ENCODE measurements at regions not wholly inside any gene's neighbourhood (a gene's known extent, or its start where the extent isn't known, plus 50 kb on each side); places are given as distances from the start of the nearest gene placed in this dataset.

- no peaks in the 10 kb centered on the region for H3K36me3 Mint-ChIP-seq
- Histone ChIP-seq H3K9ac (ENCODE audit: insufficient read depth, low read length, poor library complexity, severe bottlenecking) (no peak overlapping the region), H3K79me2 (ENCODE audit: insufficient read depth, low read length) (no peaks in the 10 kb centered on the region), H3K4me1 (ENCODE audit: control insufficient read depth in 1 of 2, insufficient read depth in 2 of 2, low read length in 2 of 2) (no peaks in the 10 kb centered on the region), H3K4me2 (replicated peaks; ENCODE audit: extremely low read depth, low read length, poor library complexity, severe bottlenecking) (no peak overlapping the region), H3K27me3 (ENCODE audit: control insufficient read depth in 2 of 2, insufficient read depth in 2 of 2, low read length in 2 of 2) (peaks cover 0 to 4% of the 10 kb centered on the region in 2 donors), H3K4me3 (replicated peaks in 1 of 3; ENCODE audit: low read depth in 2 of 3, low read length in 3 of 3) (no peak overlapping the region), H4K20me1 (ENCODE audit: insufficient read depth, low read length) (no peaks in the 10 kb centered on the region), H3K9me3 (replicated peaks in 1 of 2; ENCODE audit: control insufficient read depth in 1 of 2, insufficient read depth in 1 of 2, low read length in 2 of 2) (no peaks in the 10 kb centered on the region), H2AFZ (ENCODE audit: insufficient read depth, low read depth, low read length, poor library complexity, severe bottlenecking) (no peak overlapping the region), H3K27ac (ENCODE audit: low read depth in 1 of 2, low read length in 2 of 2) (no peak overlapping the region), H3K36me3 (replicated peaks in 1 of 2; ENCODE audit: control insufficient read depth in 1 of 2, insufficient read depth in 2 of 2, low read length in 2 of 2) (no peaks in the 10 kb centered on the region)
- H3K27me3 Mint-ChIP-seq (ENCODE audit: low read depth in 3 of 3), result peaks cover 0 to 6% (median 1%) of the 10 kb centered on the region in 3 donors
- no peak overlapping the region for H3K27ac Mint-ChIP-seq
- no peak for DNase-seq
- intact Hi-C loops (cut with micrococcal nuclease), result no loop called here
- no CpG with 5 or more reads among the region's 1 CpG for WGBS (ENCODE audit: insufficient coverage)
- no peaks in the 10 kb centered on the region for H3K9me3 Mint-ChIP-seq
- H3K4me1 Mint-ChIP-seq, result no peaks in the 10 kb centered on the region
- TF ChIP-seq CTCF (IDR thresholded peaks at IDR 0.05), result no peak
- H3K4me3 Mint-ChIP-seq, result no peak overlapping the region
Measured at GRCh38 chrX:107552930-107553329, 75.4 kb upstream of the PRPS1 start.

DNA sequence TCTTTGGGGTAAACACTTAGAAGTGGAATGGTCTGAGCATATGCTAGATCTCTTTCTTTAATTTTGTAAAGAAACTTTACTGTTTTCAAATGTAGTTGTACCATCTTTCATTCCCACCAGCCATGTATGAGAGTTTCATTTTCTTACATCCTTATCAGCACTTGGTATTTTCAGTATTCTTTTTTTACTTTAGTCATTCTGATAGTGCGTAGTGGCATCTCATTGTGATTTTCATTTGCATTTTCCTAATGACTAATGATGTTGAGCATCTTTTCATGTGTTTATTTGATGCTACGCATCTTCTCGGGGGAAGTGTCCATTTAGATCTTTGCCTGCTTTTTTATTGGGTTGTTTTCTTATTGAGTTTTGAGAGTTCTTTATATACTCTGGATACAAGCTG is 71.3 kb upstream of the PRPS1 start:
- Mint-ChIP-seq H3K27ac (no peak overlapping the region), H3K36me3 (no peaks in the 10 kb centered on the region), H3K27me3 (ENCODE audit: low read depth in 3 of 3) (peaks cover 0 to 6% (median 2%) of the 10 kb centered on the region in 3 donors), H3K4me1 (no peaks in the 10 kb centered on the region), H3K4me3 (no peak overlapping the region), H3K9me3 (no peaks in the 10 kb centered on the region)
- Histone ChIP-seq H3K27me3 (ENCODE audit: control insufficient read depth in 2 of 2, insufficient read depth in 2 of 2, low read length in 2 of 2) (peaks cover 0 to 4% of the 10 kb centered on the region in 2 donors), H2AFZ (ENCODE audit: insufficient read depth, low read depth, low read length, poor library complexity, severe bottlenecking) (no peak overlapping the region), H3K4me2 (replicated peaks; ENCODE audit: extremely low read depth, low read length, poor library complexity, severe bottlenecking) (no peak overlapping the region), H3K9ac (ENCODE audit: insufficient read depth, low read length, poor library complexity, severe bottlenecking) (no peak overlapping the region), H3K27ac (ENCODE audit: low read depth in 1 of 2, low read length in 2 of 2) (no peak overlapping the region), H3K4me1 (ENCODE audit: control insufficient read depth in 1 of 2, insufficient read depth in 2 of 2, low read length in 2 of 2) (no peaks in the 10 kb centered on the region), H3K36me3 (replicated peaks in 1 of 2; ENCODE audit: control insufficient read depth in 1 of 2, insufficient read depth in 2 of 2, low read length in 2 of 2) (no peaks in the 10 kb centered on the region), H3K9me3 (replicated peaks in 1 of 2; ENCODE audit: control insufficient read depth in 1 of 2, insufficient read depth in 1 of 2, low read length in 2 of 2) (no peaks in the 10 kb centered on the region), H3K79me2 (ENCODE audit: insufficient read depth, low read length) (no peaks in the 10 kb centered on the region), H3K4me3 (replicated peaks in 1 of 3; ENCODE audit: low read depth in 2 of 3, low read length in 3 of 3) (no peak overlapping the region), H4K20me1 (ENCODE audit: insufficient read depth, low read length) (no peaks in the 10 kb centered on the region)
- intact Hi-C loops (cut with micrococcal nuclease), result no loop called here
- no peak for DNase-seq
- TF ChIP-seq CTCF (IDR thresholded peaks at IDR 0.05), result no peak
- WGBS (ENCODE audit: insufficient coverage), result no CpG with 5 or more reads among the region's 3 CpGs

All from CD14-positive monocyte (primary cell).